ENCODE measurements at regions not wholly inside any gene's neighbourhood (a gene's known extent, or its start where the extent isn't known, plus 50 kb on each side); places are given as distances from the start of the nearest gene placed in this dataset.

- TF ChIP-seq TGIF2 (CRISPR knock-in tag; IDR thresholded peaks at IDR 0.05) = no peak
- TF ChIP-seq XBP1 (CRISPR knock-in tag; IDR thresholded peaks at IDR 0.05) = no peak
- TF ChIP-seq GATAD2A (CRISPR knock-in tag; IDR thresholded peaks at IDR 0.05) = no peak
- TF ChIP-seq ZNF609 (CRISPR knock-in tag; IDR thresholded peaks at IDR 0.05; ENCODE audit: borderline replicate concordance) = no peak
- TF ChIP-seq ZNF773 (CRISPR knock-in tag; IDR thresholded peaks at IDR 0.05; ENCODE audit: borderline replicate concordance) = no peak
- no peak for TF ChIP-seq ZNF879 (CRISPR knock-in tag; IDR thresholded peaks at IDR 0.05)
- no peak for TF ChIP-seq ELF1 (CRISPR knock-in tag; IDR thresholded peaks at IDR 0.05)
- TF ChIP-seq ATRX (CRISPR knock-in tag; IDR thresholded peaks at IDR 0.05; ENCODE audit: borderline replicate concordance) = no peak
These were observed 96.5 kb upstream of the KLF3 start (continued) for GRCh38 chr4:38567457-38567856.

GRCh38 chr4:38568768-38569167 is 95.2 kb upstream of the KLF3 start:
- POLR2A ChIA-PET = no interaction called here
- H3K9me3 ChIP-seq (ENCODE audit: low read length) = peaks cover 6% of the 10 kb centered on the region
- no peak overlapping the region for H3K9ac ChIP-seq (ENCODE audit: insufficient read depth, low read depth, low read length)
- 85% methylated on average over 3 of the region's 3 CpGs for WGBS (ENCODE audit: low lambda C conversion rate)
- CTCF ChIA-PET (ENCODE audit: low intra/inter-chr PET ratio, low total read pairs) = no interaction called here
- ATAC-seq (no peak), FAIRE-seq (no peak), DNase-seq (ENCODE audit: low spot score) (no peak)
- intact Hi-C loops (cut with micrococcal nuclease; ENCODE audit: unreplicated experiment) = no loop called here
- no peak overlapping the region for H3K4me2 ChIP-seq (ENCODE audit: low read depth, low read length)
- H3K36me3 ChIP-seq (replicated peaks in 1 of 2; ENCODE audit: control insufficient read depth in 1 of 2, insufficient read depth in 2 of 2, low read length in 2 of 2) = no peaks in the 10 kb centered on the region
- no peak overlapping the region for H2AFZ ChIP-seq (ENCODE audit: low read length)
- H3K4me1 ChIP-seq (ENCODE audit: insufficient read depth, low read length) = peaks cover 37% of the 10 kb centered on the region
- in situ Hi-C loops (cut with HindIII; ENCODE audit: extremely low pct_ligation_motif_present, low pct_unique_long_range_greater_than_20kb) = no loop called here
- no peaks in the 10 kb centered on the region for H4K20me1 ChIP-seq (ENCODE audit: insufficient read depth, low read length)
- H3K27ac ChIP-seq (ENCODE audit: extremely low read length, insufficient read depth, low read length) = no peak overlapping the region
- no TSS peak for BruUV-seq (replicated peaks)
- H3K4me3 ChIP-seq (replicated peaks in 1 of 3; ENCODE audit: insufficient read depth in 1 of 3, low read depth in 2 of 3, low read length in 3 of 3) = no peak overlapping the region
- no peaks in the 10 kb centered on the region for H3K79me2 ChIP-seq (ENCODE audit: insufficient read depth, low read length)
- no peaks in the 10 kb centered on the region for H3K27me3 ChIP-seq (ENCODE audit: control insufficient read depth in 1 of 2, insufficient read depth in 2 of 2, low read length in 2 of 2)
- TF ChIP-seq ZNF563 (CRISPR knock-in tag; IDR thresholded peaks at IDR 0.05) (no peak), FOXA3 (CRISPR knock-in tag; IDR thresholded peaks at IDR 0.05) (no peak), ATF3 (CRISPR knock-in tag; IDR thresholded peaks at IDR 0.05) (no peak), HOXA5 (CRISPR knock-in tag; IDR thresholded peaks at IDR 0.05) (no peak), ZNF776 (CRISPR knock-in tag; IDR thresholded peaks at IDR 0.05) (no peak), MTA1 (CRISPR knock-in tag; IDR thresholded peaks at IDR 0.05; ENCODE audit: borderline replicate concordance) (no peak), ZNF660 (CRISPR knock-in tag; IDR thresholded peaks at IDR 0.05; ENCODE audit: borderline replicate concordance, low read depth) (no peak), ZNF720 (CRISPR knock-in tag; IDR thresholded peaks at IDR 0.05) (no peak), POLR2A (IDR thresholded peaks at IDR 0.05; ENCODE audit: insufficient read depth in 1 of 2, low read depth in 2 of 2, low read length in 2 of 2) (no peak), ZNF737 (CRISPR knock-in tag; IDR thresholded peaks at IDR 0.05; ENCODE audit: borderline replicate concordance) (no peak), HIC2 (CRISPR knock-in tag; IDR thresholded peaks at IDR 0.05; ENCODE audit: low read depth) (no peak), ARHGAP35 (CRISPR knock-in tag; IDR thresholded peaks at IDR 0.05; ENCODE audit: borderline replicate concordance) (no peak)
